Parathyroid adenoma (tissue), 2 donors: ENCODE measurements at regions not wholly inside any gene's neighbourhood (a gene's known extent, or its start where the extent isn't known, plus 50 kb on each side); places are given as distances from the start of the nearest gene placed in this dataset.

ENCODE experiments used
- H2AFZ ChIP-seq: fragments of 300-600 bp; sonication (generic); one replicate; pipeline ENCODE4 v1.7.0; 2017; ENCODE audit warnings: antibody characterized with exemption, mild to moderate bottlenecking
- H3K27ac ChIP-seq: fragments of 300-600 bp; sonication (generic); one replicate; pipeline ENCODE4 v1.7.0; 2017
- H3K27me3 ChIP-seq: fragments of 300-600 bp; sonication (generic); one replicate; pipeline ENCODE4 v1.7.0; 2017; ENCODE audit warnings: low read length; ENCODE audit not compliant: control insufficient read depth, insufficient read depth
- H3K36me3 ChIP-seq: fragments of 300-600 bp; sonication (generic); one replicate; pipeline ENCODE4 v1.7.0; 2017; ENCODE audit warnings: low read length; ENCODE audit not compliant: control insufficient read depth, insufficient read depth
- H3K4me1 ChIP-seq: fragments of 300-600 bp; sonication (generic); one replicate; pipeline ENCODE4 v1.7.0; 2017; ENCODE audit warnings: control low read depth
- H3K4me2 ChIP-seq: fragments of 300-600 bp; sonication (generic); one replicate; pipeline ENCODE4 v1.7.0; 2017; ENCODE audit warnings: low read length
- H3K4me3 ChIP-seq: fragments of 300-600 bp; sonication (generic); one replicate; pipeline ENCODE4 v1.7.0; 2017; ENCODE audit warnings: low read depth, low read length
- H3K79me2 ChIP-seq: fragments of 300-600 bp; sonication (generic); one replicate; pipeline ENCODE4 v1.7.0; 2017; ENCODE audit warnings: control low read depth
- H3K9ac ChIP-seq: fragments of 300-600 bp; sonication (generic); one replicate; pipeline ENCODE4 v1.7.0; 2017; ENCODE audit warnings: mild to moderate bottlenecking
- H3K9me3 ChIP-seq: fragments of 300-600 bp; sonication (generic); one replicate; pipeline ENCODE4 v1.7.0; 2017; ENCODE audit warnings: low read length; ENCODE audit not compliant: control insufficient read depth
- CTCF ChIP-seq: fragments of 300-600 bp; sonication (generic); IDR thresholded peaks from one replicate; pipeline ENCODE4 v1.7.0; 2017; ENCODE audit warnings: antibody characterized with exemption, mild to moderate bottlenecking
- donor health status: primary hyperparathyroidism.

- Histone ChIP-seq H3K36me3 (no peaks in the 10 kb centered on the region), H3K9ac (no peak overlapping the region), H3K79me2 (no peaks in the 10 kb centered on the region), H3K4me1 (no peaks in the 10 kb centered on the region), H3K4me2 (no peak overlapping the region), H3K4me3 (no peak overlapping the region), H3K27ac (no peak overlapping the region), H3K27me3 (no peaks in the 10 kb centered on the region), H3K9me3 (no peaks in the 10 kb centered on the region), H2AFZ (no peak overlapping the region)
- TF ChIP-seq CTCF, result no peak
These were observed 644.2 kb upstream of the CDH9 start for GRCh38 chr5:27682600-27682999.

GRCh38 chr5:27652505-27652904 is 614.1 kb upstream of the CDH9 start:
- Histone ChIP-seq H3K4me2 (no peak overlapping the region), H3K36me3 (no peaks in the 10 kb centered on the region), H3K4me3 (no peak overlapping the region), H3K9ac (no peak overlapping the region), H3K27ac (no peak overlapping the region), H3K27me3 (no peaks in the 10 kb centered on the region), H3K79me2 (no peaks in the 10 kb centered on the region), H2AFZ (no peak overlapping the region), H3K9me3 (no peaks in the 10 kb centered on the region), H3K4me1 (no peaks in the 10 kb centered on the region)
- no peak for TF ChIP-seq CTCF

GRCh38 chr5:27639005-27639612 is 600.7 kb upstream of the CDH9 start:
- no peak overlapping the region for H3K4me3 ChIP-seq
- no peaks in the 10 kb centered on the region for H3K79me2 ChIP-seq
- H2AFZ ChIP-seq, result no peak overlapping the region
- TF ChIP-seq CTCF, result no peak
- no peaks in the 10 kb centered on the region for H3K9me3 ChIP-seq
- H3K27me3 ChIP-seq, result no peaks in the 10 kb centered on the region
- no peak overlapping the region for H3K9ac ChIP-seq
- H3K4me1 ChIP-seq, result no peaks in the 10 kb centered on the region
- H3K4me2 ChIP-seq, result no peak overlapping the region
- H3K36me3 ChIP-seq, result no peaks in the 10 kb centered on the region
- no peak overlapping the region for H3K27ac ChIP-seq

- H3K4me2 ChIP-seq, result no peak overlapping the region
- H3K27me3 ChIP-seq, result no peaks in the 10 kb centered on the region
- no peaks in the 10 kb centered on the region for H3K4me1 ChIP-seq
- H3K9ac ChIP-seq, result no peak overlapping the region
- H3K27ac ChIP-seq, result no peak overlapping the region
- H3K36me3 ChIP-seq, result no peaks in the 10 kb centered on the region
- H3K79me2 ChIP-seq, result no peaks in the 10 kb centered on the region
- no peak overlapping the region for H2AFZ ChIP-seq
- TF ChIP-seq CTCF, result no peak
- no peaks in the 10 kb centered on the region for H3K9me3 ChIP-seq
- no peak overlapping the region for H3K4me3 ChIP-seq
These were observed 581.6 kb upstream of the CDH9 start for GRCh38 chr5:27619982-27620381.

- no peaks in the 10 kb centered on the region for H3K79me2 ChIP-seq
These were observed 573.8 kb upstream of the CDH9 start for GRCh38 chr5:27612161-27612560.

More at GRCh38 chr5:27612161-27612560, 573.8 kb upstream of the CDH9 start:
- H3K4me1 ChIP-seq, result no peaks in the 10 kb centered on the region
- no peak overlapping the region for H3K4me3 ChIP-seq
- no peak overlapping the region for H3K9ac ChIP-seq
- TF ChIP-seq CTCF, result no peak
- no peak overlapping the region for H3K4me2 ChIP-seq
- no peaks in the 10 kb centered on the region for H3K36me3 ChIP-seq
- no peak overlapping the region for H3K27ac ChIP-seq
- no peaks in the 10 kb centered on the region for H3K27me3 ChIP-seq
- no peaks in the 10 kb centered on the region for H3K9me3 ChIP-seq
- no peak overlapping the region for H2AFZ ChIP-seq
